Body of pancreas (tissue), 4 donors: ENCODE measurements at regions not wholly inside any gene's neighbourhood (a gene's known extent, or its start where the extent isn't known, plus 50 kb on each side); places are given as distances from the start of the nearest gene placed in this dataset.

Experiments used
- POLR2A ChIP-seq, 3 donors: fragments of 450-650 bp; IDR thresholded peaks; one replicate each; pipeline ENCODE4 v1.6.1; 2016; ENCODE audit warnings: antibody characterized with exemption in 3 of 3, mild to moderate bottlenecking in 2 of 3
- TF ChIP-seq, protein P1 (sequence below), 7 experiments: fragments of 450-650 bp in 4 of 7; fragments of 200-600 bp in 3 of 7; sonication (generic) in 3 of 7; IDR thresholded peaks; one replicate each; pipeline ENCODE4 v1.5.1; 2016 to 2019; ENCODE audit warnings: antibody characterized with exemption in 7 of 7

DNA sequence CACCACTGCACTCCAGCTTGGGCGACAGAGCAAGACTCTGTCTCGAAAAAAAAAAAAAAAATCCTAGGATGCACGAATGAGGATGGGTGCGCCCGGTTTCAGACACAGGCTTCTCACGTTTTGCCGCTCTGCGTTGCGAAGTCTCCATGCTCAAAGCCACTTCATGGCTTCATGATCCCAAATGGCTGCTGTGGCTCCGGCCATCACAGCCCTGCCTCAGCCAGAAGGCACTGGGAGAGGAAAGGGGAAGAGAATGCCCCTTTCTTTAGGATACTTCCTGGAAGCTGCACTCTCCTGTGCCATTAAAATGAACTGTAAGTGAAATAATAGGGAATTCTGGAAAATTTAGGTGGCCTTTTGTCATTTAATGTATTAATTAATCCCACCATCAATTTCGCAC lies 116.4 kb upstream of the ANO1 start:
- no peak for TF ChIP-seq POLR2A (IDR thresholded peaks at IDR 0.05)
- TF ChIP-seq, protein P1, sequence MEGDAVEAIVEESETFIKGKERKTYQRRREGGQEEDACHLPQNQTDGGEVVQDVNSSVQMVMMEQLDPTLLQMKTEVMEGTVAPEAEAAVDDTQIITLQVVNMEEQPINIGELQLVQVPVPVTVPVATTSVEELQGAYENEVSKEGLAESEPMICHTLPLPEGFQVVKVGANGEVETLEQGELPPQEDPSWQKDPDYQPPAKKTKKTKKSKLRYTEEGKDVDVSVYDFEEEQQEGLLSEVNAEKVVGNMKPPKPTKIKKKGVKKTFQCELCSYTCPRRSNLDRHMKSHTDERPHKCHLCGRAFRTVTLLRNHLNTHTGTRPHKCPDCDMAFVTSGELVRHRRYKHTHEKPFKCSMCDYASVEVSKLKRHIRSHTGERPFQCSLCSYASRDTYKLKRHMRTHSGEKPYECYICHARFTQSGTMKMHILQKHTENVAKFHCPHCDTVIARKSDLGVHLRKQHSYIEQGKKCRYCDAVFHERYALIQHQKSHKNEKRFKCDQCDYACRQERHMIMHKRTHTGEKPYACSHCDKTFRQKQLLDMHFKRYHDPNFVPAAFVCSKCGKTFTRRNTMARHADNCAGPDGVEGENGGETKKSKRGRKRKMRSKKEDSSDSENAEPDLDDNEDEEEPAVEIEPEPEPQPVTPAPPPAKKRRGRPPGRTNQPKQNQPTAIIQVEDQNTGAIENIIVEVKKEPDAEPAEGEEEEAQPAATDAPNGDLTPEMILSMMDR (IDR thresholded peaks at IDR 0.05): no peak
